WTC11 (cell line): ENCODE measurements at regions not wholly inside any gene's neighbourhood (a gene's known extent, or its start where the extent isn't known, plus 50 kb on each side); places are given as distances from the start of the nearest gene placed in this dataset.

ENCODE experiments used
- ATAC-seq: fragments of 200-7000 bp; cut with Tn5 transposase; 2 replicates; pipeline ENCODE4 v1.10.0; 2021; ENCODE audit warnings: mild to moderate bottlenecking, moderate library complexity
- CTCF ChIA-PET: fragments of 300-600 bp; sonication (Branson Sonifier 250); formaldehyde crosslinking; loops from one replicate; lab custom pipeline; 2021; ENCODE audit warnings: antibody characterized with exemption; lab: Charles Lee
- POLR2A ChIA-PET: fragments of 350-600 bp; sonication (Branson Sonifier 250); formaldehyde crosslinking; loops from one replicate; lab custom pipeline; 2021; ENCODE audit warnings: antibody characterized with exemption; lab: Charles Lee
- DNase-seq: peaks from one replicate; pipeline ENCODE4 v3.0.0; 2021; ENCODE audit warnings: low spot score
- H3K27ac Mint-ChIP-seq: 2 replicates; pipeline ENCODE4 v1.8.0; 2021; ENCODE audit warnings: mixed read lengths
- H3K27me3 Mint-ChIP-seq: 2 replicates; pipeline ENCODE4 v1.8.0; 2021; ENCODE audit warnings: low read depth, mild to moderate bottlenecking, moderate library complexity, mixed read lengths
- H3K36me3 Mint-ChIP-seq: 2 replicates; pipeline ENCODE4 v1.8.0; 2021; ENCODE audit warnings: mixed read lengths
- H3K4me1 Mint-ChIP-seq: 2 replicates; pipeline ENCODE4 v1.8.0; 2022; ENCODE audit warnings: mixed read lengths
- H3K4me3 Mint-ChIP-seq: 2 replicates; pipeline ENCODE4 v1.8.0; 2021; ENCODE audit warnings: mild to moderate bottlenecking, moderate library complexity, mixed read lengths
- H3K9me3 Mint-ChIP-seq: 2 replicates; pipeline ENCODE4 v1.8.0; 2021; ENCODE audit warnings: mixed read lengths
- CREM ChIP-seq: sonication (generic); formaldehyde crosslinking; IDR thresholded peaks from 2 replicates; pipeline ENCODE4 v1.8.1; 2022; ENCODE audit warnings: mild to moderate bottlenecking, missing genetic modification reagents, moderate library complexity
- E2F4 ChIP-seq: sonication (generic); formaldehyde crosslinking; IDR thresholded peaks from 2 replicates; pipeline ENCODE4 v1.8.1; 2022; ENCODE audit warnings: low read depth, mild to moderate bottlenecking, moderate library complexity, missing genetic modification reagents, borderline replicate concordance
- E2F5 ChIP-seq: sonication (generic); formaldehyde crosslinking; IDR thresholded peaks from 2 replicates; pipeline ENCODE4 v1.8.1; 2022; ENCODE audit warnings: mild to moderate bottlenecking, moderate library complexity, missing genetic modification reagents
- FOXK1 ChIP-seq: sonication (generic); formaldehyde crosslinking; IDR thresholded peaks from 2 replicates; pipeline ENCODE4 v1.8.0; 2022; ENCODE audit warnings: mild to moderate bottlenecking, moderate library complexity, missing genetic modification reagents
- GRHL2 ChIP-seq: fragments of 250-450 bp; sonication (Bioruptor Pico); IDR thresholded peaks from 2 replicates; pipeline ENCODE4 v1.8.0; 2022; ENCODE audit warnings: mild to moderate bottlenecking, moderate library complexity; ENCODE audit not compliant: insufficient replicate concordance, severe bottlenecking
- HMGXB4 ChIP-seq: sonication (generic); formaldehyde crosslinking; IDR thresholded peaks from 2 replicates; pipeline ENCODE4 v1.8.1; 2023; ENCODE audit warnings: mild to moderate bottlenecking, moderate library complexity, missing genetic modification reagents
- JUN ChIP-seq: sonication (generic); formaldehyde crosslinking; IDR thresholded peaks from 2 replicates; pipeline ENCODE4 v1.8.0; 2023; ENCODE audit warnings: mild to moderate bottlenecking, missing genetic modification reagents
- MXD4 ChIP-seq: fragments of 250-450 bp; sonication (Bioruptor Pico); IDR thresholded peaks from 2 replicates; pipeline ENCODE4 v1.8.0; 2021; ENCODE audit warnings: mild to moderate bottlenecking, moderate library complexity, borderline replicate concordance
- OVOL2 ChIP-seq: fragments of 250-450 bp; sonication (Bioruptor Pico); IDR thresholded peaks from 2 replicates; pipeline ENCODE4 v1.9.0; 2021; ENCODE audit warnings: mild to moderate bottlenecking, borderline replicate concordance
- RORB ChIP-seq: fragments of 250-450 bp; sonication (Bioruptor Pico); IDR thresholded peaks from 2 replicates; pipeline ENCODE4 v1.9.0; 2021; ENCODE audit warnings: mild to moderate bottlenecking
- STAT6 ChIP-seq: sonication (generic); formaldehyde crosslinking; conservative IDR thresholded peaks from 2 replicates; pipeline ENCODE4 v1.8.1; 2023; ENCODE audit warnings: mild to moderate bottlenecking, low read depth, missing genetic modification reagents, moderate library complexity
- TEAD4 ChIP-seq: sonication (generic); formaldehyde crosslinking; IDR thresholded peaks from 2 replicates; pipeline ENCODE4 v1.8.0; 2022; ENCODE audit warnings: mild to moderate bottlenecking, missing genetic modification reagents
- ZNF121 ChIP-seq: sonication (generic); formaldehyde crosslinking; IDR thresholded peaks from 2 replicates; pipeline ENCODE4 v1.8.0; 2023; ENCODE audit warnings: missing genetic modification reagents
- ZNF138 ChIP-seq: sonication (generic); formaldehyde crosslinking; conservative IDR thresholded peaks from 2 replicates; pipeline ENCODE4 v1.8.1; 2022; ENCODE audit warnings: mild to moderate bottlenecking, moderate library complexity, missing genetic modification reagents
- ZNF281 ChIP-seq: sonication (generic); formaldehyde crosslinking; IDR thresholded peaks from 2 replicates; pipeline ENCODE4 v1.8.0; 2023; ENCODE audit warnings: mild to moderate bottlenecking, missing genetic modification reagents
- ZNF396 ChIP-seq: fragments of 250-450 bp; sonication (Bioruptor Pico); IDR thresholded peaks from 2 replicates; pipeline ENCODE4 v1.8.0; 2021; ENCODE audit warnings: mild to moderate bottlenecking, moderate library complexity, borderline replicate concordance
- ZNF423 ChIP-seq: fragments of 250-450 bp; sonication (Bioruptor Pico); IDR thresholded peaks from 2 replicates; pipeline ENCODE4 v2.1.2; 2022; ENCODE audit warnings: mild to moderate bottlenecking, moderate library complexity
- ZNF671 ChIP-seq: fragments of 250-450 bp; sonication (Bioruptor Pico); IDR thresholded peaks from 2 replicates; pipeline ENCODE4 v1.8.0; 2021; ENCODE audit warnings: mild to moderate bottlenecking

- TF ChIP-seq HMGXB4 (CRISPR knock-in tag) (no peak), ZNF396 (CRISPR knock-in tag) (no peak), OVOL2 (no peak), CREM (CRISPR knock-in tag) (no peak), ZNF121 (CRISPR knock-in tag) (no peak), MXD4 (CRISPR knock-in tag) (no peak)
Measured at GRCh38 chr5:18576586-18576985, 942.3 kb downstream of the TAF11L14 start (continued).

- CTCF ChIA-PET: no interaction called here
- TF ChIP-seq ZNF671 (CRISPR knock-in tag) (no peak), TEAD4 (no peak), FOXK1 (CRISPR knock-in tag) (no peak), ZNF281 (no peak), ZNF138 (CRISPR knock-in tag) (no peak), ZNF423 (no peak), STAT6 (CRISPR knock-in tag) (no peak), HMGXB4 (CRISPR knock-in tag) (no peak), GRHL2 (CRISPR knock-in tag) (no peak), JUN (CRISPR knock-in tag) (no peak), E2F4 (CRISPR knock-in tag) (no peak), RORB (no peak), E2F5 (no peak)
- ATAC-seq (no peak), DNase-seq (no peak)
- Mint-ChIP-seq H3K4me1 (peaks cover 22% of the 10 kb centered on the region), H3K9me3 (peaks cover 55% of the 10 kb centered on the region), H3K27ac (no peak overlapping the region), H3K4me3 (no peak overlapping the region), H3K27me3 (no peaks in the 10 kb centered on the region), H3K36me3 (peaks cover 63% of the 10 kb centered on the region)
- POLR2A ChIA-PET: no interaction called here
Measured at GRCh38 chr5:18601185-18601584, 966.9 kb downstream of the TAF11L14 start.
